K562 (cell line): ENCODE measurements at regions not wholly inside any gene's neighbourhood (a gene's known extent, or its start where the extent isn't known, plus 50 kb on each side); places are given as distances from the start of the nearest gene placed in this dataset.

Source experiments
- ATAC-seq: fragments of 200-7000 bp; cut with Tn5 transposase; 3 replicates; pipeline ENCODE4 v1.9.1; 2020; ENCODE audit warnings: moderate library complexity
- BruUV-seq: library from RNA; stranded (reverse); fragments of 400-500 nt; replicated peaks from 2 replicates; lab custom pipeline; 2021; lab: Mats Ljungman, UMichigan
- CTCF ChIA-PET: fragments of 300-600 bp; formaldehyde crosslinking; extraction: SDS; loops from one replicate; lab custom pipeline; 2021; ENCODE audit warnings: low intra/inter-chr PET ratio; lab: Yijun Ruan, JAX
- POLR2A ChIA-PET: fragments of 300-600, 350-650 bp; sonication (Branson Sonifier 250); formaldehyde crosslinking; extraction: SDS; loops from one replicate; lab custom pipeline; 2021; ENCODE audit warnings: antibody characterized with exemption, inconsistent platforms; lab: Yijun Ruan, JAX
- DNase-seq, 4 experiments: peaks; one replicate each; pipeline versions ENCODE4 v3.0.0 to v3.0.0-alpha.2; 2011 to 2018; ENCODE audit warnings: low spot score in 3 of 4, mixed read lengths in 3 of 4; ENCODE audit errors: extremely low read depth in 1 of 4
- FAIRE-seq: peaks from 2 replicates; lab custom pipeline; 2011; peaks lifted over from hg19 to GRCh38; lab: Jason Lieb, UNC
- H2AFZ ChIP-seq: 2 replicates; pipeline ENCODE4 v1.6.0; 2011; ENCODE audit warnings: low read depth, low read length, control low read depth, inconsistent platforms
- H3K27ac ChIP-seq: fragments of 200-600 bp; 3 replicates; pipeline ENCODE4 v1.8.0; 2011; ENCODE audit warnings: low read depth, mild to moderate bottlenecking, control low read depth, inconsistent platforms, low read length, moderate library complexity, mixed read lengths; ENCODE audit errors: extremely low read depth
- H3K27me3 ChIP-seq, 2 experiments: fragments of 300-600 bp in 1 of 2; 2 replicates in 1 of 2; 3 replicates in 1 of 2; pipeline versions ENCODE4 v1.6.0 to v1.8.0; 2011; ENCODE audit warnings: inconsistent platforms in 2 of 2, low read length in 2 of 2, mild to moderate bottlenecking in 1 of 2, mixed read lengths in 1 of 2, moderate library complexity in 1 of 2; ENCODE audit not compliant: control insufficient read depth in 2 of 2, insufficient read depth in 2 of 2
- H3K36me3 ChIP-seq: fragments of 300-600 bp; 3 replicates; pipeline ENCODE4 v1.8.0; 2011; ENCODE audit warnings: mild to moderate bottlenecking, low read length, inconsistent platforms; ENCODE audit not compliant: control insufficient read depth, insufficient read depth
- H3K4me1 ChIP-seq, 2 experiments: fragments of 200-600 bp in 1 of 2; replicated peaks in 1 of 2; 2 replicates in 1 of 2; 3 replicates in 1 of 2; pipeline versions ENCODE4 v1.5.1 to v1.8.0; 2011; ENCODE audit warnings: inconsistent platforms in 2 of 2, low read length in 2 of 2, mild to moderate bottlenecking in 1 of 2, mixed read lengths in 1 of 2, moderate library complexity in 1 of 2; ENCODE audit not compliant: control insufficient read depth in 2 of 2, insufficient read depth in 2 of 2
- H3K4me2 ChIP-seq: 2 replicates; pipeline ENCODE4 v1.6.1; 2011; ENCODE audit warnings: low read length, control low read depth, inconsistent platforms, mixed read lengths; ENCODE audit not compliant: insufficient read depth
- H3K4me3 ChIP-seq: fragments of 200-600 bp; sonication (generic), shearing (Covaris generic); 2 replicates; pipeline ENCODE4 v1.5.1; 2016; ENCODE audit warnings: control low read depth, inconsistent platforms
- H3K79me2 ChIP-seq: fragments of 200-600 bp; 3 replicates; pipeline ENCODE4 v1.8.0; 2011; ENCODE audit warnings: low read length, inconsistent platforms; ENCODE audit not compliant: control insufficient read depth, insufficient read depth
- H3K9ac ChIP-seq, 2 experiments: 2 replicates each; pipeline versions ENCODE4 v1.6.0 to v1.6.1; 2011; ENCODE audit warnings: low read depth in 2 of 2, low read length in 2 of 2, control low read depth in 1 of 2, inconsistent platforms in 1 of 2, mild to moderate bottlenecking in 1 of 2, mixed read lengths in 1 of 2; ENCODE audit not compliant: insufficient read depth in 1 of 2
- H3K9me1 ChIP-seq: one replicate; pipeline ENCODE4 v1.6.0; 2011; ENCODE audit warnings: inconsistent platforms, mild to moderate bottlenecking, low read length, moderate library complexity; ENCODE audit not compliant: control insufficient read depth, insufficient read depth
- H3K9me3 ChIP-seq: replicated peaks from 2 replicates; pipeline ENCODE4 v1.5.1; 2011; ENCODE audit warnings: low read depth, low read length, inconsistent platforms; ENCODE audit not compliant: control insufficient read depth, insufficient read depth
- H4K20me1 ChIP-seq: replicated peaks from 2 replicates; pipeline ENCODE4 v1.6.1; 2011; ENCODE audit warnings: low read length, inconsistent platforms, mixed read lengths; ENCODE audit not compliant: control insufficient read depth, insufficient read depth
- BHLHE40 ChIP-seq: IDR thresholded peaks from 2 replicates; pipeline ENCODE4 v1.6.1; 2011; ENCODE audit warnings: low read length, improper control_type of control experiment
- BRF2 ChIP-seq: IDR thresholded peaks from 3 replicates; pipeline ENCODE4 v1.6.1; 2011; ENCODE audit warnings: borderline replicate concordance, mild to moderate bottlenecking; ENCODE audit not compliant: insufficient read length, insufficient read depth
- CREB1 ChIP-seq, 2 experiments: sonication (generic) in 1 of 2; formaldehyde crosslinking in 1 of 2; IDR thresholded peaks; 2 replicates each; pipeline versions ENCODE4 v1.6.1 to v1.8.0; 2012 to 2022; ENCODE audit warnings: inconsistent platforms in 1 of 2, mild to moderate bottlenecking in 1 of 2, missing genetic modification reagents in 1 of 2, moderate library complexity in 1 of 2
- DACH1 ChIP-seq: fragments of 450-650 bp; IDR thresholded peaks from 2 replicates; pipeline ENCODE4 v1.6.1; 2018; ENCODE audit not compliant: partially characterized antibody
- E2F6 ChIP-seq, 2 experiments: IDR thresholded peaks; 2 replicates each; pipeline ENCODE4 v1.6.1; 2011; ENCODE audit warnings: borderline replicate concordance in 1 of 2, control low read depth in 1 of 2, low read depth in 1 of 2, low read length in 1 of 2, mild to moderate bottlenecking in 1 of 2, mixed read lengths in 1 of 2, moderate library complexity in 1 of 2; ENCODE audit not compliant: insufficient read depth in 1 of 2, insufficient read length in 1 of 2, poor library complexity in 1 of 2, severe bottlenecking in 1 of 2; ENCODE audit errors: extremely low read depth in 1 of 2
- EHMT2 ChIP-seq: fragments of 450-650 bp; IDR thresholded peaks from 2 replicates; pipeline ENCODE4 v1.6.1; 2018; ENCODE audit warnings: antibody characterized with exemption
- FOXP4 ChIP-seq: sonication (generic); formaldehyde crosslinking; IDR thresholded peaks from 2 replicates; pipeline ENCODE4 v1.8.0; 2022; ENCODE audit warnings: mild to moderate bottlenecking, missing genetic modification reagents, borderline replicate concordance
- HDAC6 ChIP-seq: IDR thresholded peaks from 2 replicates; pipeline ENCODE4 v1.6.1; 2012; ENCODE audit warnings: low read depth, mild to moderate bottlenecking, control low read depth, inconsistent platforms, low read length, moderate library complexity
- HDAC8 ChIP-seq: fragments of 450-650 bp; IDR thresholded peaks from 2 replicates; pipeline ENCODE4 v1.6.1; 2016; ENCODE audit warnings: mild to moderate bottlenecking, missing genetic modification characterization, moderate library complexity, missing compliant biosample characterization
- ZKSCAN1 ChIP-seq: fragments of 150-350 bp; IDR thresholded peaks from 2 replicates; pipeline ENCODE4 v1.6.1; 2016; ENCODE audit warnings: low read depth, low read length
- ZKSCAN3 ChIP-seq: fragments of 250-450 bp; sonication (Bioruptor Pico); IDR thresholded peaks from 2 replicates; pipeline ENCODE4 v1.4.0; 2020
- in situ Hi-C: fragments of 300-500 bp; cut with MboI; formaldehyde crosslinking; loops from 4 replicates; pipeline ENCODE4 v1.15.0; 2018; ENCODE audit warnings: inconsistent platforms, mixed read lengths
- intact Hi-C: fragments of 100-400 bp; cut with micrococcal nuclease; formaldehyde crosslinking; loops from 2 replicates; pipeline ENCODE4 v1.14.2; 2022

- no peak for TF ChIP-seq FOXP4
Measured at GRCh38 chr13:76519685-76520084, 366.5 kb downstream of the KCTD12 start (continued).

GRCh38 chr13:76516586-76516985, 369.6 kb downstream of the KCTD12 start:
- POLR2A ChIA-PET: no interaction called here
- CTCF ChIA-PET: no interaction called here
- no peak overlapping the region for H3K4me2 ChIP-seq
- no peak overlapping the region for H2AFZ ChIP-seq
- no peaks in the 10 kb centered on the region for H3K36me3 ChIP-seq
- no peak overlapping the region for H3K27ac ChIP-seq
- no peaks in the 10 kb centered on the region for H3K79me2 ChIP-seq
- H3K4me1 ChIP-seq: no peaks in the 10 kb centered on the region
- H4K20me1 ChIP-seq: no peaks in the 10 kb centered on the region
- TF ChIP-seq HDAC6 (no peak), ZKSCAN3 (CRISPR knock-in tag) (no peak), BHLHE40 (no peak), ZKSCAN1 (no peak), HDAC8 (tag) (no peak), E2F6 (IDR thresholded peaks at IDR 0.05; ENCODE audit: borderline replicate concordance in 1 of 2, extremely low read depth in 1 of 2, insufficient read depth in 1 of 2, insufficient read length in 1 of 2, low read depth in 1 of 2, low read length in 1 of 2, poor library complexity in 1 of 2, severe bottlenecking in 1 of 2) (no peak), DACH1 (no peak), BRF2 (no peak), EHMT2 (no peak), CREB1 (IDR thresholded peaks at IDR 0.05) (no peak), CREB1 (CRISPR knock-in tag; IDR thresholded peaks at IDR 0.05) (no peak)
- TF ChIP-seq, all 486 proteins: peak for 0
- ATAC-seq (no peak), DNase-seq (no peak), FAIRE-seq (no peak)
- no peaks in the 10 kb centered on the region for H3K9me3 ChIP-seq
- H3K9ac ChIP-seq: no peak overlapping the region
- no peaks in the 10 kb centered on the region for H3K27me3 ChIP-seq
- no peak overlapping the region for H3K4me3 ChIP-seq
- in situ Hi-C loops (no loop called here), intact Hi-C loops (no loop called here)
- H3K9me1 ChIP-seq: no peaks in the 10 kb centered on the region
- no TSS peak for BruUV-seq
